NCI-H2196 treated with DMSO at 0.1 percent for 48 hours (cell line): ENCODE measurements at regions not wholly inside any gene's neighbourhood (a gene's known extent, or its start where the extent isn't known, plus 50 kb on each side); places are given as distances from the start of the nearest gene placed in this dataset.
"Not testable (repeated sequence)": the region's sequence is repeated elsewhere in the genome, so short reads cannot be mapped to it uniquely, and the experiment has no call there.

Source experiments
- DNase-seq: peaks from one replicate; lab custom pipeline; 2025; ENCODE audit not compliant: unreplicated experiment; lab: John Stamatoyannopoulos, UW

DNA sequence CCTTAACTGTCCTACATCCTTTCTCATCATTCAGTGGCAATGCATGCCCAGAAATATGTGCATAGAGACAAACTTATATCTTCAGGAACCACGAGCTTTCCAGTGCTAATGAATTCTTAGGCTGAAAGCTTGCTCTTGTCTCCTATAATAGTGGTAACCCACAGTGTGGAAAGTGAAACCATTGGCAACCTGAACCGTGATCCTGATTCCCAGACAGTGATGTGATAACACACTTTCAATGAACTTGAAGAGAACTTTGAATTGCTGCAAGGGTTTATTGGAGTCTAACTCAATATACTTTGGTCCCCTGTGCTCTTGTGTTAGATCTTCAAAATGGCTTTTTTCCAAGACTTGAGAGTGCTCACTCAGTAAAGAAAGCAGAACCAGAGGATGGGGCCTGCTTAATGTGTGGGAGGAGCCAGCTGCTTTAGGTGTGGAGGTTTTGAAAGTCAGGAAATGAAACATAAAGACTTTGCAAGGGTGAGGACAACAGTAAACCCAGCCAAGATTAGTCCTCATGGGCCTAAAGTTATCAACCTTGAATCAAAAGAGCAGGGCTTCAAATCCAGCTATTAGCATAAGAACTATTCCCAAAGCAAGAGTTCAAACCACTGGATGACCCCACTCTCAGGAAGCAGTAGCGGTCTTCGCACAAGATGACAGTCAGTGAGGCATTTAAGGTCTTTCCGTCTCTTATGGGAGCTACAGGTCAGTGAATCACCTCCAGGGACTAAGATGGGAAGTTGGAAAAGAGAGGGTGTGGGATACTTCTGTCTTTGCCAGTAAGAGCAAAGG lies 332.4 kb upstream of the NRP1 start:
- no peak for DNase-seq

- no peak for DNase-seq
Observed at GRCh38 chr10:33665501-33665900, 331.0 kb upstream of the NRP1 start.

DNA sequence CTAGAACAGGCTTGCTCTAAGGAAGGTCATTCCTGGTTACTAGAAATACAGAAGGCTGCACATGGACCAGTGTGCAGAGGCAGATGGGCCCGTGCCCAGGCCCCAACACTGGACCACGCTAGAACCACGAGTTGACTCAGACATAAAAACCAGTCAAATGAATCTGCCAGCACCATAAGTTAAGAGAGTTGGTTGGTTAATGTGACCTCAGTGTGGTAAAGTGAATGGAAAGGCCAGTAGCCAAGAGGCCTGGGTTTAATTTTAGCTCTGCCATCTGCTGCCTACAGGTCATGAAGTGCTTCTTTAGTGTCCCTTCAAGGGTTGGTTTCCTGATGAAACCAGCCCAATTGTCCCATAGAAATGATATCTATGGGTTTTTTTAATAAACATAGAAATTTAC lies 329.6 kb upstream of the NRP1 start:
- DNase-seq: no peak

- DNase-seq: peak; percentile 42
Observed at GRCh38 chr10:33661580-33662336, 327.3 kb upstream of the NRP1 start.

DNA sequence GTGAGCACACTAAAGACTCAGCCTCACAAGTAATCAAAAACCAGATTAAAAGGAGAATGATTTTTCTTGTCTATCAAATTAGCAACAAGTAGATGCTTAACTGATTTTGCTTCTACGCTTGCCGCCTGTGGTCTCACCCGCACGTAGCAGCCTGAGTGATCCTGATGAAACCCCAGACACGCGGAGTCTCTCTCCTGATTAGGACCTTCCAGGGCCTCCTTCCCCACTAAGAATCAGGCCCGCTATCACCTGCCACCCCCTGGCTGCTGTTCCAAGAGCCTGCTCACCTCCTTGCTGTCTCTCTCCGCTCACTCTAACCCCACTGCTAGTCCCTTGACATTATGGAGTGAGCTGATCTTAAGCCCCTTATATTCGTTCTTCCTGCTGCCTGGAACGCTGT lies 325.9 kb upstream of the NRP1 start:
- DNase-seq: no peak

DNA sequence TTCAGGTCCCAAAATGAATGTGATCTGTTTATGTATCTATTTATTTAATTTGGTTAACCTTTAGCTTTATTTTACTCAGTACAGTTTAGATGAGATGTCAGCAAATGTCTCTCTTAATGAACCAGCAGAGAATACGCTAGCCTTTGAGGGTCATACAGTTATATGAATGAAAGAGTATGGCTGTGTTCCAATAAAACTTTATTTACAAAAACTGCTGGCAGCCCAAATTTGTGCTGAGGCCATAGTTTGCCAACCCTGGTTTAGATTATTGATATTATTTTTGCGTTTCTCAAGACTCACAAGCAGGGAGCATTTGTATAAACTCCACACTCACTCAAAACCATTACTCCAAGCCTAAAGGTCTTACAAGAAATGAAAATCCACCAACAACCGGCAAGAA lies 323.4 kb upstream of the NRP1 start:
- no peak for DNase-seq

GRCh38 chr10:33657154-33657908 lies 322.9 kb upstream of the NRP1 start:
- DNase-seq: no peak

DNA sequence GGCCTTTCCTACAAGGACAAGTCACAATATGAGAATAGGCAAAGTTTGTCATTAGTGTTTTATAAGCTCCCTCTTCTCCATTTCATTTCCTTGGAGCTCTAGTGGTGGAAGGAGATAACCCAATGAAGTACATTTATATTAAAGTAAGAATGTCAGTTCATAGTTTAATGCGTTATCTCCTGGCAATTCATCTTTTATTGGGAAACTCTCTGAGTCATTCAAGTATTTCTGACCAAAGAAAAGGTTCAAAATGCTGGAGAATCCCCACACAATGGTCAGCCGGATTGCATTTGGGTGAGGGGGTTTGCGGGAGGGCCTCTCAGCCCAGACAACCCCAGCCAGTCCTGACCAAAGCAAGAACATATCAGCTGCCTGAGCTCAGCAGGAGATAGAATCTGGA lies 321.5 kb upstream of the NRP1 start:
- no peak for DNase-seq

- no peak for DNase-seq
Observed at GRCh38 chr10:33655165-33655815, 320.8 kb upstream of the NRP1 start.

DNA sequence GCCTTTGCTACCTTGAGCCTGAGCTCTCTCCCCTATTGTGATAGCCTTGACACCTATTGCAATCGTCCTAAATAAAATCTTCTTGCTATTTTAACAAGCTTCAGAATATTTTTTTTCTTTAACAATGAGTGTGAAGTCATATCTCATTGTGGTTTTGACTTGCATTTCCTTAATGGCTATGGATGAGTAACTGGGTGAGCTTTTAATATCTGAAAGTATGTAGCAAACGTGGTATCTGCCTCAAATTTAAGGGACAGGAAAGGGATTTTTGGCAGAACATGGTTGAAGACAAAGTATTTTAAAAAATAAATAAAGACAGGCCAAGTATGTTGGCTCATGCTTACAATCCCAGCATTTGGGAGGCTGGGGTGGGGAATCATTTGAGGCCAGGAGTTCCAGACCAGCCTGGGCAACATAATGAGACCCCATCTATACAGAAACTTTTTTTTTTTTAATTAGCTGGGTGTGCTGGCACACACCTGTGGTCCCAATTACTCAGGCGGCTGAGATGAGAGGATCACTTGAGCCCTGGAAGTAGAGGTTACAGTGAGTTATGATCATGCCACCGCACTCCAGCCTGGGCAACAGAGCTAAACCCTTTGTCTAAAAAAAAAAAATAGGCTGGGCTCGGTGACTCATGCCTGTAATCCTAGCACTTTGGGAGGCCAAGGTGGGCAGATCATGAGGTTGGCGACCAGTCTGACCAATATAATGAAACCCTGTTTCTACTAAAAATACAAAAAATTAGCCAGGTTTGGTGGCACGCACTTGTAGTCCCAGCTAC lies 319.3 kb upstream of the NRP1 start:
- no peak for DNase-seq

DNA sequence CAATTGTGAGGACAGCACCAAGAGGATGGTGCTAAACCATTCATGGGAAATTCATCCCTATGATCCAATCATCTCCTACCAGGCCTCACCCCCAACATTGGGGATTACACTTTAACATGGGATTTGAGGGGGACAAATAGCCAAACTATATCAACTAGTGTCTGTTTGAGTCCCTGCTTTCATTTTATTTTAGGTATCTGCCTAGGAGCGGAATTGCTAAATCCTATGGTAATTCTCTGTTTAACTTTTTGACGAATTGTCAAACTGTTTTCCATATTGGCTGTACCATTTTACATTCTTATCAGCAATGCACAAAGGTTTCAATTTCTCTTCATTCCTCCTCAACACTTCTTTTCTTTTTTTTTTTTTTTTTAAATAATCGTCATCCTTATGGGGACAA lies 318.4 kb upstream of the NRP1 start:
- DNase-seq: no peak

- DNase-seq: not testable (repeated sequence)
Observed at GRCh38 chr10:33650131-33650530, 315.7 kb upstream of the NRP1 start.

DNA sequence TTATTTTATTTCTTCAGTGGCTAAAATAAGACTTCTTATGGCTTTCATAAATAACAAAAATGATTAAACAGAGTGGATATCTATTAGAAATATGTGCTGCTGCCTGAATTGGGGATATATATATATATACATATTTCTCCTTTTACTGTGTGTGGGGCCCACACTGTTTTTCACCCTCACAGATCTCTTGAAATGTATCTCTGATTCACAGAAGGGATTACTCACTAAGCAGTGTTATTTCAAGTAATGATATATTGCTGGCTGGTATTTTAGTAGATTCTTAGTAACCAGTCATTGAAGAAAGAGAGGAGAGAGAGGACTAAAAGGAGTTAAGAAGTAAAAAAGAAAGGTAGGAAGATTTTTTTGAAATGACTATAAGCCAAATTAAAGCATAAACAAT lies 308.6 kb upstream of the NRP1 start:
- no peak for DNase-seq

- no peak for DNase-seq
Observed at GRCh38 chr10:33638891-33639290, 304.4 kb upstream of the NRP1 start.

DNA sequence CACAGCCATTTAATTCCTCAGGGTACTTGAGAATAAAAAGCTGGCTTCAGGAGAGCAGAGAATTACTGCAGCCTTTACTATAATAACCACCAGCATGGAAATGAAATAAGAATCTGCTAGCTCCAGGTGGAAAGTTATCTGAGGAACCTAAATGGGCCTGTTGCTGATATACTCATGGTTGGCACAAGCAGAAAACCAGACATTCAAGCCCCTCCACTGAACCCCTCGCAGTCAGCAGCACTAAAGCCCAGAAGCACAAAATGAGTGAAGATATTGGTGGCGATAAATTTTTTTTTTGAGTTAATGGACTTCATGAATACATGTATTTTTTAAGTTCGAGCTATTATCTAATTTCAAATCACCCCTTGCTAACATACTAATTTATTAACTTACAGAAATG lies 303.9 kb upstream of the NRP1 start:
- DNase-seq: no peak

DNA sequence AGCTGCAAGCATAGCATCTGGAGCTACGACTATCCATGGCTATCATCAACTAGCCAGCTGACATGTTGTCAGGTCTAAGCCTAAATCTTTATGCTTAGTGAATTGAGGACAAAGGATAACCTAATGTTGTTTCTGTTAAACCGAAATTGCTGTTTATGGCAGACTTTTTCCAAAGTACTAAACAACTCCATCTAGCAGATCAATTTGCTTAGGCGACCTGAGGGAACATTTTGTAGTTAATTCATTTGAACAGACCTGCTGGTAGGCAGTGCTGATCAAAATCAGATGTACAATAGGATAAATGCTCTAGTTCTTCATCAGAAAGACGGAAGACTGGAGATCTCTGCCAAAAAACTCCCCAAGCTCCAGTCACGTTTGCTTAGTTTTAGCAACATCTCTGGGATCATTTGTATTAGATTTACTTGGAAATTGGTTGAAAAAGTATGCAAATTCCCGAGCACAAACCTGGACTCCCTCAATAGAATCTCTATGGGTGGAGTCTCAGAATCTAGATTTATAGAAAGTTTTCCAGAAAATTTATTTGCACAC lies 301.6 kb upstream of the NRP1 start:
- DNase-seq: no peak

DNA sequence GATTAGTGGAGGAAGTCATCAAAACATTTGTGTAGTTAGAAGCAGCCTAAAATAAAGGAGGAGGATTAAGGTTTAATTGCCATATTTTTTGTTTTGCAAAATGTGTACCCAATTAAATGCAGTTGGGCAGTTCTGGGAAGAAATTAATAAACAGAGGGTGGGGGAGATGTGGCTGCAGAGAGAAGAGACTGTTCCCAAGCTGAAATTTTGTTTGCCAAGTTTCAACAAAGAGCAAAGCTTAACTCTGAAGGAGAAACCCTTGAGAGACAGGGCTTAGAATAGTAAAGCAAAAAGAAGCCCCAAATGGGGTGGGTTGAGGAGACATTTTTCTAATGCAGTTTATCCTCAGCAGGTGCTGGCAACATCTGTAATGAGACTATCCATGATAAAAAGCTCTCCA lies 298.0 kb upstream of the NRP1 start:
- no peak for DNase-seq

- DNase-seq: no peak
Observed at GRCh38 chr10:33631991-33632390, 297.5 kb upstream of the NRP1 start.

GRCh38 chr10:33630761-33631160 lies 296.3 kb upstream of the NRP1 start:
- no peak for DNase-seq

DNA sequence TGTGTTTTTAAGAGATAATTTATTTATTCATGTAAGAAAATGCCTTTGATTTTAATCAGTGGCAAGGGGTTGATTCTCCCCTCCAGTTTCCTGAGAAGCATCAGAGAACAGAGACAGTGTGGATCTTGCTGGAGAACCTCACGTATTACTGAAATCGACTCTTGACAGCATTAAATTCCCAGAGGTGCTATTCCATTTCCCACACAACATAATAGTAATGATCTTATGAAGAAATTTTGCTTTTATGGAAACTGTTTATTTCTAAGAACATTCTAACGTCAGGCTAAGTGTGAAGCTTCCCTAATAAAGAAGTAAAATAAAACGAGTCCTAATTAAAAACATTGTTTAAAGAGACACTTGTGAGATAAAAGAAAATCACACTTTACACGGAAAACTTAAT lies 293.1 kb upstream of the NRP1 start:
- DNase-seq: no peak
